DND-41 (cell line): ENCODE measurements at regions not wholly inside any gene's neighbourhood (a gene's known extent, or its start where the extent isn't known, plus 50 kb on each side); places are given as distances from the start of the nearest gene placed in this dataset.

Experiments
- ATAC-seq: fragments of 200-7000 bp; cut with Tn5 transposase; 3 replicates; pipeline ENCODE4 v1.9.1; 2021; ENCODE audit warnings: low read depth; ENCODE audit not compliant: insufficient read depth
- DNase-seq: peaks from one replicate; pipeline ENCODE4 v3.0.0-alpha.2; 2020
- H2AFZ ChIP-seq: 2 replicates; pipeline ENCODE4 v1.6.0; 2012; ENCODE audit warnings: low read depth, low read length
- H3K27ac ChIP-seq: 2 replicates; pipeline ENCODE4 v1.5.1; 2012; ENCODE audit warnings: low read length, inconsistent platforms
- H3K27me3 ChIP-seq: fragments of 200-600 bp; sonication (generic); 2 replicates; pipeline ENCODE4 v1.6.0; 2012; ENCODE audit warnings: low read length, mild to moderate bottlenecking, inconsistent platforms; ENCODE audit not compliant: insufficient read depth, poor library complexity
- H3K36me3 ChIP-seq: 2 replicates; pipeline ENCODE4 v1.5.1; 2012; ENCODE audit warnings: low read length, inconsistent platforms; ENCODE audit not compliant: insufficient read depth
- H3K4me1 ChIP-seq: 2 replicates; pipeline ENCODE4 v1.5.1; 2012; ENCODE audit warnings: mild to moderate bottlenecking, low read length; ENCODE audit not compliant: insufficient read depth
- H3K4me2 ChIP-seq: 2 replicates; pipeline ENCODE4 v1.6.0; 2012; ENCODE audit warnings: mild to moderate bottlenecking, moderate library complexity, low read length, inconsistent platforms; ENCODE audit not compliant: insufficient read depth
- H3K4me3 ChIP-seq, 2 experiments: fragments of 200-600 bp in 1 of 2; shearing (Covaris generic) in 1 of 2; 2 replicates each; pipeline ENCODE4 v1.5.1; 2012 to 2016; ENCODE audit warnings: inconsistent platforms in 2 of 2, low read length in 2 of 2, mild to moderate bottlenecking in 2 of 2, low read depth in 1 of 2, moderate library complexity in 1 of 2
- H3K79me2 ChIP-seq: 2 replicates; pipeline ENCODE4 v1.6.0; 2012; ENCODE audit warnings: low read length, inconsistent platforms; ENCODE audit not compliant: insufficient read depth
- H3K9ac ChIP-seq: 2 replicates; pipeline ENCODE4 v1.6.0; 2012; ENCODE audit warnings: low read depth, mild to moderate bottlenecking, inconsistent platforms, low read length, moderate library complexity
- H3K9me3 ChIP-seq: 2 replicates; pipeline ENCODE4 v1.5.1; 2012; ENCODE audit warnings: low read length, moderate library complexity, mild to moderate bottlenecking, inconsistent platforms; ENCODE audit not compliant: insufficient read depth, severe bottlenecking
- H4K20me1 ChIP-seq: 2 replicates; pipeline ENCODE4 v1.6.0; 2012; ENCODE audit warnings: low read length; ENCODE audit not compliant: insufficient read depth
- CTCF ChIP-seq: IDR thresholded peaks from 2 replicates; pipeline ENCODE4 v1.5.1; 2012; ENCODE audit warnings: borderline replicate concordance, low read length, moderate library complexity, mild to moderate bottlenecking; ENCODE audit not compliant: poor library complexity, severe bottlenecking; ENCODE audit errors: extremely low read depth
- EZH2 ChIP-seq: IDR thresholded peaks from 3 replicates; pipeline ENCODE4 v1.6.1; 2012; ENCODE audit warnings: borderline replicate concordance, low read depth, mild to moderate bottlenecking, moderate library complexity, low read length, inconsistent platforms; ENCODE audit not compliant: severe bottlenecking

DNA sequence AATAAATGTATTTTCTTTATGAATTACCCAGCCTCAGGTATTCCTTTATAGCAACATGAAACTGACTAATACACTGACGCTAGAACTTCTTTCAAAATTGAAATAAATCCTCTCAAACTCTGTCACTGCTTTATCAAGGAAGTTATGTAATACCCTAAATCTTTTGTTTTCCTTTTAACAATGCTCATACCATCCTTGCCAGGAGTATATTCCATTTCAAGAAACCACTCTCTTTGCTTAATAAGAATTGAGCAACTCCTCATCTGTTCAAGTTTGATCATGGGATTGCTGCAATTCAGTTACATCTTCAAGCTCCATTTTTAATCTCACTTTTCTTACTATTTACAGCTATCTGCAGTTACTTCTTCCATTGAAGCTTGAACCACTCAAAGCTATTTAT is 707.6 kb upstream of the MARCKS start:
- H3K36me3 ChIP-seq = no peaks in the 10 kb centered on the region
- no peak overlapping the region for H3K27ac ChIP-seq
- DNase-seq = no peak
- no peak overlapping the region for H3K4me2 ChIP-seq
- H3K4me1 ChIP-seq = no peaks in the 10 kb centered on the region
- H3K9me3 ChIP-seq = no peaks in the 10 kb centered on the region
- H3K79me2 ChIP-seq = no peaks in the 10 kb centered on the region
- no peak for ATAC-seq
- no peak overlapping the region for H2AFZ ChIP-seq
- TF ChIP-seq EZH2 (no peak), CTCF (no peak)
- no peaks in the 10 kb centered on the region for H4K20me1 ChIP-seq
- H3K27me3 ChIP-seq = no peaks in the 10 kb centered on the region
- no peak overlapping the region for H3K4me3 ChIP-seq
- H3K9ac ChIP-seq = no peak overlapping the region

- Histone ChIP-seq H2AFZ (no peak overlapping the region), H3K4me1 (no peaks in the 10 kb centered on the region), H3K36me3 (no peaks in the 10 kb centered on the region), H3K27ac (no peak overlapping the region), H3K4me2 (no peak overlapping the region), H3K9me3 (no peaks in the 10 kb centered on the region), H3K9ac (no peak overlapping the region), H4K20me1 (no peaks in the 10 kb centered on the region), H3K4me3 (no peak overlapping the region), H3K27me3 (no peaks in the 10 kb centered on the region), H3K79me2 (no peaks in the 10 kb centered on the region)
- no peak for TF ChIP-seq EZH2
- ATAC-seq = no peak
- no peak for DNase-seq
These were observed 696.7 kb upstream of the MARCKS start for GRCh38 chr6:113160306-113161017.

- DNase-seq (no peak), ATAC-seq (no peak)
- Histone ChIP-seq H4K20me1 (no peaks in the 10 kb centered on the region), H3K9ac (no peak overlapping the region), H3K36me3 (no peaks in the 10 kb centered on the region), H3K79me2 (no peaks in the 10 kb centered on the region), H3K27ac (no peak overlapping the region), H3K9me3 (no peaks in the 10 kb centered on the region), H3K4me2 (no peak overlapping the region), H3K27me3 (no peaks in the 10 kb centered on the region), H3K4me3 (no peak overlapping the region), H2AFZ (no peak overlapping the region), H3K4me1 (no peaks in the 10 kb centered on the region)
- TF ChIP-seq EZH2 (no peak), CTCF (no peak)
These were observed 696.2 kb upstream of the MARCKS start for GRCh38 chr6:113161018-113161315.

- TF ChIP-seq EZH2 = no peak
- TF ChIP-seq CTCF = no peak
- no peaks in the 10 kb centered on the region for H3K9me3 ChIP-seq
- H3K36me3 ChIP-seq = no peaks in the 10 kb centered on the region
- H3K4me1 ChIP-seq = no peaks in the 10 kb centered on the region
- no peaks in the 10 kb centered on the region for H4K20me1 ChIP-seq
- H3K27ac ChIP-seq = no peak overlapping the region
- H3K79me2 ChIP-seq = no peaks in the 10 kb centered on the region
- DNase-seq (no peak), ATAC-seq (no peak)
- no peak overlapping the region for H3K4me3 ChIP-seq
- H3K4me2 ChIP-seq = no peak overlapping the region
- H2AFZ ChIP-seq = no peak overlapping the region
- no peaks in the 10 kb centered on the region for H3K27me3 ChIP-seq
- H3K9ac ChIP-seq = no peak overlapping the region
These were observed 694.4 kb upstream of the MARCKS start for GRCh38 chr6:113162739-113163138.
